NCI-H345 treated with DMSO at 0.1 percent for 48 hours (cell line): ENCODE measurements at regions not wholly inside any gene's neighbourhood (a gene's known extent, or its start where the extent isn't known, plus 50 kb on each side); places are given as distances from the start of the nearest gene placed in this dataset.

Experiments
- DNase-seq: peaks from one replicate; lab custom pipeline; 2025; ENCODE audit not compliant: unreplicated experiment; lab: John Stamatoyannopoulos, UW

DNA sequence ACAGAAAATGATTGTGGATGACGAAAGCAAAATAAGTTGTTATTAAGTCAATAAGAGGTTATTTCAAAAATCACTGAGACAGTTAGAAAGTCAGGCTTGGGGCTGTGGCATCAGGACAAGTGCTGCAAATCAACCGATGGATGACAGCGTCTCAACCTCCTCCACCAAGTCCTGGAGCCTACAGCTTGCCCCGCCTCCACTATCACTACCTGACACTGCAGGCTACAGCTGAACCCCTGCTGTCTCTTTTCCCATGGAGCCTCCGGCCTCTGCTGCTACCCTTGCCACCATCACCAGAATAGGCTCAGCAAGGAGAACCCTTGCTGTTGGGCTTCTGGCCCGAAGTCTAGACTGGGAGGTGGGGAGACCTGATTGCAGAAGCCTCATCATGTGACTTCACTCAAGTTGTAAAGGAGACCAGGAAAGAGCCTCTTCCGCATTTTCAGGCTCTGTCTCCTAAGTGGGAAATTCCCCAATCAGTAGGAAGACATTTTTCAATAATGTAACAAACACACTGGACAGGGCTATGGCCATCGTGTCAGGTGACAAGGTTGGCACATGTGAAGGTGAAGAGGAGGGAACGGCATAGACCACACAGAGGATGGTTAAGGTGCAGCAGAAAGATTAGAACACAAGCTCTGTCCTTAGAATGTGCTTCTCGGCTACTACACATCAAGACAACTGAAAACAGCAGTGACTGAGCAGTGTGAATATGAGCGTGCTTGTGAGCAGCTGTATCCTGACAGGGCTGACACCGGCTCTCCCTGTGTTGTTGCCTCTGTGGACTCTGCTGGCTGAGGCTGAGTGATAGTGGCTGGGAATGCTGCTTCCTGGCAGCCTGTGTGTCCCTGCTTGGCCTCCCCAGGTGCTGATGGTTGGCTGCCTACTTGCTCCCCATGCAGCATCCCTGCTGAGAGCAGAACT is 660.7 kb downstream of the PTPRU start:
- DNase-seq: no peak

DNA sequence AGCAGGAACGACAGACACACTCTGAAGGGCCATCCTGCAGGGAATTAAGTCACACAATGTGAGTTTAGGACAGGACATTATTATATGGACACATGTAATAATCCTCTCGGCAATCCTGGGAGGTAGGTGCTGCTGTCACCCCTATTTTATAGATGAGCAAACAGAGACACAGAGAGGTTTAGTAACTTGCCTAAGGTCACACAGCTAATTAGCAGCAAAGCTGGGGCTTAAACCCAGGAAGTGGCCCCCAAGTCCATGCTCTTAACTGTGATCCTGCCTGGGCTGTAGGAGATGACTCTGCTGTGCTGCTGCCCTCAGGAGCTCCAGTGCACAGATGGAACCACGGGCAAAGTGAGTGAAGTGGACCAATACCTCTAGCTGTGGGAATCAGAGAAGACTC is 660.0 kb downstream of the PTPRU start:
- DNase-seq: no peak

DNA sequence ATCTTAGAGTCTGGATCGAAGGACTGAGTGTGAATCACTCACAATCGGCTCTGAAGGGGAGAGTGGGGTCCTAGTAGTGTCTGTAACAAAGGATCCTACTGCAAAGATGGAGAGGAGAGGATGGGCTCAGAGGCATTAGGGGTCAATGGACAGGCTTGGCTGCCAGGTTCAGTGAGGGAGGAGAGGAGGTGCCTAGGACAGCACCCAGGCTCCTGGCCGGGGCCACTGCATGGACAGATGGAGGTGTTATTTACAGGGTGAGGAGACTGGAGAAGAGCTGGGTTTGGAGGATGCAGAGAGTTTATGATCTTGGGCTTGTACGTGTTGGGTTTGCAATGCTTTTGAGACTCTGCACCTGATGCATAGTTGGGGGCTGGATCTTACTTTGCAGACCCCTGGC is 658.9 kb downstream of the PTPRU start:
- no peak for DNase-seq

DNA sequence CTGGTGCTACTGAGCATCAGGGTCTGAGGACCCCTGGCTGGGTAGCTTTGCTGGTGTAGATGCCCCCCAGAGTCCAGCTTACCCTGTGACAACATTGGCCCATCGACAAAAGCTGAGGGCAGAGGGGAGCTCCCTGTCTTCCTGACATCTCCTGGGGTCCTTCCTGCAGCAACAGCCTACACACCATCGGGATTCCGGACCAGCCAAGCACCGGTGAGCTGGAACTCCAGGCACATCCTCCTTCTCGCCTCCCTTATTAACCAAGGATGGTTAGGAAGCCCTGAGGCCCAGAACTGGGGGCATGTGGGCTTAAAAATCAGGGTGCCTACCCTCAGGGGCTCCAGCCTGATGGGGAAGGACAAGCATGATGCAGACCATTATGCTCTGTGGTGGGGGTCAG is 658.0 kb downstream of the PTPRU start:
- no peak for DNase-seq

DNA sequence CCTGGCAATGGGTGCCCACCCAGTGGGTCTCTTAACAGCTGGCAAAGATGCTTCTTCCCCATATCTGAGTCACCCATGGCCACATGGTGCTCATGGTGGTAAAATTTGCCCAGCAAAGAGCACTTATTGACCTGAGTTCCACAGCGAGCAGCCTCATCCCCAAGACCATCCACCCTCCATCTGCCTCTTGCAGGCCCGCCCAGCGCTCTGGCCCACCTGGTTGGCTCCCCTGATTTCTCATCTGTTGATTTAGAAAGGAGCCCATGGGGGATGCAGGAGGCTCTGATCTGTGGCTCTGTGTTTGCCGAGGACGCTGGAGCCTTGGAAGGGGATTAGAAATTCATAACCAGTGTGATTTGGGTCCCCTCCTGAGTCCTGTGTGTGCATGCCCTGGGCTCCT is 657.5 kb downstream of the PTPRU start:
- no peak for DNase-seq

DNA sequence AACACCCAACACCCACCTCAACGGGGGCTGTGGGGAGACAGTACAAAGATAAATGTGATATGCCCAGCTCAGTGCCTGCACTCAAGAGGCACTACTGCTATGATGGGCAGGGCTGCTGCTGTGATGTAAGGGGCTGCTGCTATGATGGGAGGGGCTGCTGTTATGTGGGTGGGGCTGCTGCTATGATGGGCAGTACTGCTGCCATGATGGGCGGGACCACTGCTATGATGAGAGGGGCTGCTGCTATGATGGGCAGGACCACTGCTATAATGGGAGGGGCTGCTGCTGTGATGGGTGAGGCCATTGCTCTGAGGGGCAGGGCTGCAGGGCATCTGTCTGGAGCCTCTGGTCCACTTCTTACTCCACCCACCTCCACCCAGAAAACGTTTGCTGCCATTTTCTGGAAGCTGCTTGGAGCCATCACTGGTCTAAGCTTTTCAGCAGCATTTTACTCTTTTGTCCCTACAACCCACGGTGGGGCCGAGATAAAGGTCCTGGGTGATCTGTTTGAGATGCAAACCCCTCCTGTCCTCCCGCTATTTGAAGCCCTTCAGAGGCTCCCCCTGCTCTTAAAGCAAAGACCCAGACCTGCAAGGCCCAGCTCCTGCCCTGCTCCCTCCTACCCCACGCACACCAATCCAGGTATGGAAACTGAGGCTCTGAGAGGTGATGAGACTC is 656.9 kb downstream of the PTPRU start:
- no peak for DNase-seq

DNA sequence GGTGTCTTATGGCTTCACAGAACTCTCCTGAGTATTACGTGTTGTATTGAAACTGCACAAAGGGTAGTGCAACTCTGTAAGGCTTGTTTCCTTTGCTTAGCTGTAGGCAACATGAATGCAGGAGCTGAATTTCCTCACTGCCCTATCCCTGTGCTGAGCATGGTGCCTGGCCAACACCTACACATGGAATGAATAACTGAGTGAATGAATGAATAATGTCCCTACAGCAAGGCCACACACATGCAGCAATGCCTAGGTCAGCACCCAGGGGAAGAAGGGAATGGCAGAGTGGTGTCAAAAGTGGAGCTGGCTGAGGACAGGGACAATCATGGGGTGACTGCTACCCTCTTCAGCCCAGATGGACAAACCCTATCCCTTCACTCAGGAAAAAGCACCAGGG is 655.9 kb downstream of the PTPRU start:
- DNase-seq: no peak

DNA sequence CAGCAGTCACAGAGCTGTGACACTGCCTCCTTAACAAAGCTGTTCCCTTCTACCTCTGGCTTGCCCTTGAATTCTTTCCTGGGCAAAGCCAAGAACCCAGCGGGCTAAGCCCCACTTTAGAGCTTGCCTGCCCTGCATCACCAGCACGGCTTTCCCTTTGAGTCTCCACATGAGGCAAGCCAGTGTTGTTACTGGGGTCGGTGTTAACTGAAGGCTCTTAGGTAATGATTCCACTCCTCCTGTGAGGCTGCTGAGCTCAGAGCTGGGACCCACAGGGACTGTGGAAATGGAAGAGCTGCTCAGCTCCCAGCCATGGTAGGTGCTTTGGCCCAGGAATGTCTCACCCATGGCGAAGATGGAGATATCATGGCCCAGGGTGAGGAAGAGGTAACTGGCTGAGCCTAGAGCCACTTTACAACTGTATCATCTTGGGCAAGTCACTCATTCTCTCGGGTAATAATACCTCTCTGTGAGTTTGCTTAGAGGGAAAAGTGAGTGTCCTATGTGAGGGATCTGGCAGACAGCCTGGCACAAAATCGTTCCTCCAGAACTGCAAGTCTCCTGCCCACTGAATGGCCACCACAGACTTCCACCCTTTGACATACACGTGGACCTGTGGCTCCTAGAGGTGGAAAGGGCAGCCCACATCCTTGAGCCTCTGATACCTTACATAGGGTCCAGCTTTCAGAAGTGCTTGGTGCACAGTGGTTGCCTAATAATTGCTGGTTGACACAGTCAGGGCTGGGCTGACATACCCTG is 654.1 kb downstream of the PTPRU start:
- no peak for DNase-seq

DNA sequence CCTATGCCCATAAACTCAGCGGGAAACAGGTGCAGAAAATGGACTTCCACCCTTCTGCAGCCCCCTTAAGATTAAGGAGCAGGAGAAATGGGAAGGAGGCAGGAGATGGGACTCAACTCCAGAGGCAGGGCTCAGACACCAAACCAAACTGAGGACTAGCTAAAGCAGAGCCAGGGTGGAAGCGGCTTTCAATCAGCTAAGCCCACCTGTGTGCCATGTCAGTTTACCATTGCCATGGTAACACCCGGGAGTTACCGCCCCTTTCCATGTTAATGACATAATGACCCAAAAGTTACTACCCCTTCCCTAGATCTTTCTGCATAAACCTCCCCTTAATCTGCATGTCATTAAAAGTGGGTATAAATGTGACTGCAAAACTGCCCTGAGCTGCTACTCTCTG is 653.5 kb downstream of the PTPRU start:
- no peak for DNase-seq

DNA sequence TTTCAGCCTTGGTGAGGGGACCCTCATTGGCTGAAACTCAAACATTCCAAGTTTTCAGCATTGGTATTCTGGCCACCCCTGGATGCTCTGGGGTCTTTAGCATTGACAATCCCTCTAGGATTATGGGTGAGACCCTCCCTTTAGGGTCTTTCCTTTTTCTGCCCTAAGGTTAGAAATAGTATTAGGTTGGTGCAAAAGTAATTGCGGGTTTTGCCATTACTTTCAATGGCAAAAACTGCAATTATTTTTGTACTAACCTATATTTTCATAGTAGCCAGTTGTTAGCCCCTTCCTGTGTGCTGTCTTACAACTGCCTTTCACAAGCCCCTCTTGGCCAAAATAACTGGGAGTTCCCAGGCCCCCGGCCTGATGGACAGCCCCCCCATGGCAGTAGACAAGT is 648.4 kb downstream of the PTPRU start:
- no peak for DNase-seq

DNA sequence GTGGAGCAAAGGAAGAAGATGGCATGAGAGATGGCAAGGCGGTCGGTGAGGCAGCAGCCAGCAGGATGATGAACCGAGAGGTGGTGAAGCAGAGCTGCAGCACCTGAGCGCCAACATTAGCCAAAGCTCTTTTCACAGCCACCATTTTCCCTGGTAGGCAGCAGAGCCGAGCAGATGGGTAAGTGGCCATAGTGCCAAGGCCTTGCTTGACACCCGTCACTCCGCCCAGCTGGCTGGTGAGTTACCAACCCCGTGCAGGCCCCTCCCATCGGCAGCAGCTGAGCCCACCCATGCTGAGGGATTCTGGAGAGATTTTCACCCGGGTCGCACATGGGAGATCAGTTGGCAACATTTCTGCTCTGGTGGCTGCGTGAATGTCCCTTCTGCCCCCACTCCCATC is 647.7 kb downstream of the PTPRU start:
- no peak for DNase-seq

DNA sequence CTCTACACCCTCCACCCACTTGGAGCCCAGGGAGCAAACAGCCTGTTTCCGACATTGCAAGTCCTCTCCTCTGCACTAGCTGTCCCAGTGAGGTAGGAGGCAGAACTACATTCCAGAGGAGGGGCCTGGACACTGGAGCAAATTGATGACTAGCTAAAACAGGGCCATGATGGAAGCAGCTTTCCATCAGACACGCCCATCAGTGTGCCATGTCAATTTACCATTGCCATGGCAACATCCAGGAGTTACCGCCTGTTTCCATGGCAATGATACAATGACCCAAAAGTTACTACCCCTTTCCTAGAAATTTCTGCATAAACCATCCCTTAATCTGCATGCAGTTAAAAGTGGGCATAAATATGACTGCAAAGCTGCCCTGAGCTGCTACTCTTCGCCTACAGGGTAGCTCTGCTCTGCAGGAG is 647.1 kb downstream of the PTPRU start:
- no peak for DNase-seq

DNA sequence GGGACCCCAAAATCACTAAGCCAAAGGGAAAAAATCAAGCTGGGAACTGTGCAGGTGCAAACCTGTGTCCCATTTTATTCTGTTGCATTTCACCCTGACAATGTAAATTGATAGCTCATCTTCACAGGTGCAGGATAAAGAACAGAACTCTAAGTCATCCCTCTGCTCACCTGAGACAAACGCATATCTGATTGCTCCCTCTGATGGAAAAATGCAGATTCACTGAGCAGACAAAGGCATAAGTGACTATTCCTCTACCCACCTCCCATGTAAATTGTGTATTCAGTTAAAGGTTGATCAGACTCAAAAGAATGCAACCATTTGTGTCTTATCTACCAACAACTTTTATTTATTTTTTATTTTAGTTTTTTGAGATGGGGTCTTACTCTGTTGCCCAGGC is 644.2 kb downstream of the PTPRU start:
- no peak for DNase-seq

DNA sequence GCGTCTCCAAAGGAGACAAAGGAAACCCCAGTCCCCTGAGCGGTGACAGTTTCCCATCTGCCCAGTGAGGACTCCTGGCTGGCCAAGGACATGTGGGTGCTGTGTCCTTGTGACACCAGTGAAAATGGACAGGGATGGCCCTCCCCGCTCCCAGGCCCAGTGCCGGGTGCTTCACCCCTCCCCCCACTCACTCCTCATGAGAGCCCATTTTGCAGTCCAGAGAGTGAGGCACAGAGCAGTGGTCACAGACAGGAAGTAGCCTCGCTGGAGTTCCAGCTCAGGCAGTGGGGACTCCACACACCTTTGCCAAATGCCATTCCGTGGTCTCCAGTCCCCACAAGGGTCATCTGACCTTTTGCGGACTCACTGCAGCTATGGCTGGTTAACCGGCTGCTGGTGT is 642.9 kb downstream of the PTPRU start:
- DNase-seq: no peak

DNA sequence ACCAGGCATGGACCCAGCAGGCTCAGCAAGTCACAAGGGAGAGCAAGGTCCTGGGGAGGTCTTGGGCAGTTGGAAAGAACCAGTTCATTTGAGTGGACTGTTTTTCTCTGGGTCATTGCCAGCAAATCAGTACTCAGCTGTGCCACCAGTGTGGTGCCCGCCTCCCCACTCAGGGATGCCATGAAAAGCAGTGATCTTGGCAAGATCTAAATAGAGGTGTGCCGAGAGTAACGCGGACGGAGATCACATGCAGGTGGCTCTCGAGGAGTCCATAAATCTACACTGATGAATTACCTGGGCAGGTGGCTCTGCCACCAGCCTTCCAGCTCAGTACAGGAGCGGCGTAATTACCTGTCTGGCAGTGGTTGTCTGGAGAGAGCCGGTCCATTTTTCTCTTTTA is 642.2 kb downstream of the PTPRU start:
- DNase-seq: peak; percentile 88

DNA sequence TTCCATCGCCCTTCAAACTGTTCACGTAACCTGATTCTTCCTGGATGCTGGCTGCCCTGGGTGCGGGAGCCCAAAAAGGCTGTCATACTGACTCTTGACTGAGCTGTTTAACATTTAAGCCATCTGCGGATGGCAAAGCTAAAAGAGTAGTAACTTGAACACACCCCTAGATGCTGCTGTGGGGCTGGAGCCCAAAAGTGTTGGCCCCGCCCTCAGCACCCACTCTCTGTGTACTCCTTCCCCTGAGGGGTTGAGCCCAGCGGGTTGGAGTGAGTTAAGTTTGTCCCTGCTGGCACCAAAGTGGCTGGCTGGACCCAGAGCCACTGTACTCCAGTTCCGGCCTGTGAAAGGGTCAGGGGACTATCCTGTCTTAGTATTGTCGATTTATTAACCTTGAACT is 640.6 kb downstream of the PTPRU start:
- peak; percentile 14 for DNase-seq

DNA sequence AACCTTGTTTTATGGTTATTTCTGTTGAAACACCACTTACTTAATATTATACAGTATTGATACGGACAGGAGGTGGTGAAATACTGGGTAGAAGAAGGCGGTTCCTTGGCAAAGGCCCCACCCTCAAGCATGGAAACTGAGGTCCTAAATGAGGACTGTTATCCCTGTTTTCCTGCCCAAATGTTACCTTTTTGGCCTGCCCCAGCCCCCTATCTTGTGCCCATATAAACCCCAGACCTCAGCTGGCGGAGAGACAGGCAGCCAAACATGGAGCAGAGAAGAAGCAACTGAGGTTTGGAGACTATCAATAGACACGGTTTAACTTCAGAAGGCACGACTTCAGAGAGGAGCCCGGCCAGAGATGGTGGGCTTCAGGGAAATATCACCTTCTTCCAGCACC is 640.1 kb downstream of the PTPRU start:
- DNase-seq: no peak

DNA sequence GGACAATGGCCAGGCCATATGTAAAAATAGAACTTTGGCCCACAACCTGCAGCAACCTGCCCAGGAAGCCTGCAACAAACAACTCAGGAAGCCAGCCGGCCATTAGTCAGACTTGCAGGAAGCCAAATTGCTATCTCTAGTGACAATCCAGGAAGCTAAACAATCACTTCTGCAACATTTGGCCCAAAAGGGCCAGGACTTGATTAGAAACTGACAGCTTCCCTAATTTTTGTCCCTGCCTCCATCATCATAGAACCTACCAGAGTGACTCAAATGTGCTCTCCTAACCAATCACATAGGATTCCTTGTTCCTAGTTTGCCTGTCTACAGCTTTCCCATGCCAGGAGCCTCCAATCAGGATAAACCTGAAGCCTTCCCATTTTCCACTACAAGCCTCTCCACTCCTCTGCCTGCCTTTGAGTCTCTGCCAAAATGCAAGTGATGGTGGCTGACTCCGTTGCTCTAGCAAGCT is 639.3 kb downstream of the PTPRU start:
- DNase-seq: peak; percentile 91

DNA sequence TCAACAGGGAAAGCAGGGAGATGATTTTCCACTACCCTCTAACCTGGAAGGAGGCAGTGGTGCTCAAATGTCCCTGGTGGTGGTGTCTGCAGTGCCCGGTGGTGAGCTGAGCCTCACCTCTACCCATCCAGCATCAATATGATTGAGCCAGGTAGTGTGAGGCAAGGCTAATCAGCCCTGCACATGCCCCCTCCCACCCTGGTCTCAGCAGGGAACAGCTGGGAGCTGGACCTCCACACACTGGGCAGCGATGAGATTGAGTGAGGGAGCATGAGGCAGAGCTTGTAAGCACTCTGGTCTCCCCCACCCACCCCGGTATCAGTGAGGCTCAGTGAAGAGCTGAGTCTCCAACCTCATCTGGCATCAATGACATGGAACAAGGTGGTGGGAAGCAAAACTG is 634.3 kb downstream of the PTPRU start:
- no peak for DNase-seq

DNA sequence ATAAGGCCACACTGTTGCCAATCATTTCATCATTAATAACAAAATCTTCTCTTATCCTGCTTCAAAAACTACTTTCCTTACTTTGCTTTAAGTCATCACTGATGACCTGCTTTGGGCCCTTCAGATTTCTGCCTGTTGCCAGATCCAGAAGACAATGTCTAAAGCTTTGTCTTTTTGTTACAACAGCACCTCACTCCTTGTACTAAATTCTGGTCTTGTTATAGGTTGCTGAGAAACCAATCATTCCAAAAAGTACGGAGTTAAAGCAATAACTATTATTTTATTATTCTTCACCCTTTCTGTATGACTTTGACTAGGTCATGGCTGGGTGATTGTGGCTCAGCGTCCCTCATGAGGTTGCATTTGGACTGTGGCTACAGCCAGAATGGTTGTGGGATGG is 633.5 kb downstream of the PTPRU start:
- no peak for DNase-seq

DNA sequence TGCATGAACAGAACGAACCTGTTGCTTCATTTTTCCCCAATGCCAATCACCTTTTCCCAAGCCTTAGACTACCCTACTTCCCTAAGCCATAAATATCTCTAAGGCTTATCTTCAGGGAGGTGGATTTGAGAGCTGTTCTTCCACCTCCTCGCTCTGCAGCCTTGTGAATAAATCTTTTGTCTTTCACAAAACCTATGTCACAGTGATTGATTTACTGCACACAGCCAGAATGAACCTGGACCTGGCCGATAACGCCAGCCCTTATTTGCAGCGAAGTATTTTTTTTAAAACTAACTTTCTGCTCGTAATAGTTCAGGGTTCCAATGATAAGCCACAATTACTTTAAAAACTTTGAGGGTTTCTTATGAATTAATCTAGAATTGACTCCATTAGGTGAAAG is 632.6 kb downstream of the PTPRU start:
- no peak for DNase-seq

DNA sequence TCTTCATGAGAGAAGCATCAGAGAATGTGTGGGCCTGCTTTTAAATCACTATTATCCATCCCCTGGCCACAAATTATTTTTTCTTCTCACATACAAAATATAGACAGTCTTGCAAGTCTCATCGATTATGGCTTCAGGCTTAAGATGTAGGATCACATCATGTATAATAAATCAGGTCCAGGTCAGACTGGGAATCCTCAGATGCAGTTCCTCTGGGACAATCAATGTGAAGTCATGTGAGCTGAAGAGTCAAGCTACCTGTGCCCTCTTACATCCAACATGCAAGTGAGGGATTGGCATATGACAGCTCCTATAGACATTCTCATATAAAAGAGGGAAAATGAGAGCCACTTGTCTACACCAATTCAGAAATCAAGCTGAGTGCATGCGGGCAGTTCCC is 631.8 kb downstream of the PTPRU start:
- DNase-seq: no peak
